Mucosa of gallbladder (tissue), 1 donor: ENCODE measurements at regions not wholly inside any gene's neighbourhood (a gene's known extent, or its start where the extent isn't known, plus 50 kb on each side); places are given as distances from the start of the nearest gene placed in this dataset.
"Not testable (repeated sequence)": the region's sequence is repeated elsewhere in the genome, so short reads cannot be mapped to it uniquely, and the experiment has no call there.

Source experiments
- DNase-seq: peaks from one replicate; pipeline ENCODE4 v3.0.0-alpha.2; 2020; ENCODE audit warnings: low spot score
- donor health status: DM: no; HTN: no; CAD: no.

GRCh38 chr1:101370488-101370887, 133.7 kb downstream of the S1PR1 start:
- no peak for DNase-seq

- no peak for DNase-seq
These were observed 134.4 kb downstream of the S1PR1 start for GRCh38 chr1:101371259-101371658.

- DNase-seq: no peak
These were observed 136.8 kb downstream of the S1PR1 start for GRCh38 chr1:101373570-101373969.

- not testable (repeated sequence) for DNase-seq
These were observed 138.6 kb downstream of the S1PR1 start for GRCh38 chr1:101375448-101375847.

- DNase-seq: no peak
These were observed 139.6 kb downstream of the S1PR1 start for GRCh38 chr1:101376121-101377083.

- no peak for DNase-seq
These were observed 140.4 kb downstream of the S1PR1 start for GRCh38 chr1:101377084-101377835.

GRCh38 chr1:101379037-101379436, 142.2 kb downstream of the S1PR1 start:
- no peak for DNase-seq

- no peak for DNase-seq
These were observed 143.1 kb downstream of the S1PR1 start for GRCh38 chr1:101379950-101380349.

- no peak for DNase-seq
These were observed 145.3 kb downstream of the S1PR1 start for GRCh38 chr1:101382135-101382534.

GRCh38 chr1:101388904-101389546, 152.2 kb downstream of the S1PR1 start:
- no peak for DNase-seq

GRCh38 chr1:101389547-101389929, 152.7 kb downstream of the S1PR1 start:
- no peak for DNase-seq

GRCh38 chr1:101392552-101392951, 155.7 kb downstream of the S1PR1 start:
- no peak for DNase-seq

GRCh38 chr1:101394041-101394440, 157.2 kb downstream of the S1PR1 start:
- DNase-seq: no peak

- DNase-seq: no peak
These were observed 162.4 kb downstream of the S1PR1 start for GRCh38 chr1:101399222-101399621.

GRCh38 chr1:101406271-101406670, 169.5 kb downstream of the S1PR1 start:
- DNase-seq: no peak

- no peak for DNase-seq
These were observed 169.9 kb downstream of the S1PR1 start for GRCh38 chr1:101406681-101407080.

- no peak for DNase-seq
These were observed 170.8 kb downstream of the S1PR1 start for GRCh38 chr1:101407505-101408211.

GRCh38 chr1:101408212-101409042, 171.6 kb downstream of the S1PR1 start:
- no peak for DNase-seq

- DNase-seq: no peak
These were observed 172.3 kb downstream of the S1PR1 start for GRCh38 chr1:101409102-101409501.

- no peak for DNase-seq
These were observed 173.4 kb downstream of the S1PR1 start for GRCh38 chr1:101410048-101410878.
